UCSD-AML1 (cell line): ENCODE measurements at regions not wholly inside any gene's neighbourhood (a gene's known extent, or its start where the extent isn't known, plus 50 kb on each side); places are given as distances from the start of the nearest gene placed in this dataset.
"Not testable (repeated sequence)": the region's sequence is repeated elsewhere in the genome, so short reads cannot be mapped to it uniquely, and the experiment has no call there.

Experiments used
- DNase-seq: peaks from one replicate; lab custom pipeline; 2025; ENCODE audit not compliant: unreplicated experiment; lab: John Stamatoyannopoulos, UW

GRCh38 chr3:64438812-64439211, 213.5 kb upstream of the PRICKLE2 start:
- no peak for DNase-seq

GRCh38 chr3:64438066-64438465, 212.8 kb upstream of the PRICKLE2 start:
- no peak for DNase-seq

DNA sequence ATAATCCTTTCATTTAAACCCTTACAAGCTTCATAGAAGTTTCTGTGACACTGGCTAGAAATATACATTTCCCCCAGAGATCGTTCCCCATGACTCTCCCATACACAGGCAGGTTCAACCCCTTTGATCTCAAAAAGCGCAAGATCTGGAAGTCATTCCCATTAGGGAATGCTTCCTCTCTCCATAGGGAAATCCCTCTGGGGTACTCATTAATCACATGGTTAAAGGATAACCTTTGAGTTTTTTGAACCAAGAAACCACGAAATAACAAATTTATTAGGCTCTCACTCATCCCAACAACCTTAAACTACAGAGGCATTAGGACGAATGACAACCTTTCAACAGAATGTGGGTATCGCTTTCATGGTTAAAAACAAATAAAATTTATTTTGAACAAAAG, 211.9 kb upstream of the PRICKLE2 start:
- no peak for DNase-seq

GRCh38 chr3:64435023-64435422, 209.8 kb upstream of the PRICKLE2 start:
- not testable (repeated sequence) for DNase-seq

GRCh38 chr3:64432870-64433269, 207.6 kb upstream of the PRICKLE2 start:
- no peak for DNase-seq

DNA sequence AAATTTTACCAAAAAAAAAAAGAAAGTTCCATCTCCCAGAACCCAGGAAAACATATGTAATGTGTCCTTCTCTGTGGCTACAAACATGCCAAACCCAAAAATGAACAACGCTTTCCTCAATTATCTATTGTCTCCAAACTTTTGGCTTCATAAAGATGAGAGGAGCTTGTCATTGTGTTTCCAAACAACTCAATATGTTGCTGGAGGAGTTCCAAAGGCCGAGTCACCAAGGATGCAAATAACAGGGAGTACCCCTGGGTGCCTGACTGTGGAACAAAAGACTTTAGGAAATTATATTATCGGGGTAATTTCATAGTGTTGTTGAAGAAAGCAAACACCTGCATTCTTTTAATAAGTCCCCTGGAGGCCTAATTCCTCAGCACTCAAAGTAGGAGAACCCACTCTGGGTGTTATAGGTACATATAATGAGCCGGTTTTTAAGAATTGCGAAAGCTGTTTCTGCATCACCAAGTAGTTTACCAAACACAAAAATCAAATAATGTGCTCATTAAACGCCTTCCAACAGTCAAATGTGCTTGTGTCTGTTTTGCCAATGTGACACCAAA, 206.3 kb upstream of the PRICKLE2 start:
- DNase-seq = no peak

DNA sequence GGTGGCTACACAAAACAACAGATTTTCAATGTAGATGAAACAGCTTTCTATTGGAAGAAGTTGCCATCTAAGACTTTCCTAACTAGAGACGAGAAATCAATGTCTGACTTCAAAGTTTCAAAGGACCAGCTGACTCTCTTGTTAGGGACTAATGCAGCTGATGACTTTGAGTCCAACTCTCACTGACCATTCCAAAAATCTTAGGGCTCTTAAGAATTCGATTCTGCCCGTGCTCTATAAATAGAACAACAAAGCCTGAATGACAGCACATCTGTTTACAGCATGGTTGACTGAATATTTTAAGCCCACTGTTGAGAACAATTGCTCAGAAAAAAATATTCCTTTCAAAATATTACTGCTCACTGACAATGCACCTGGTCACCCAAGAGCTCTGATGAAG, 202.4 kb upstream of the PRICKLE2 start:
- DNase-seq = no peak

DNA sequence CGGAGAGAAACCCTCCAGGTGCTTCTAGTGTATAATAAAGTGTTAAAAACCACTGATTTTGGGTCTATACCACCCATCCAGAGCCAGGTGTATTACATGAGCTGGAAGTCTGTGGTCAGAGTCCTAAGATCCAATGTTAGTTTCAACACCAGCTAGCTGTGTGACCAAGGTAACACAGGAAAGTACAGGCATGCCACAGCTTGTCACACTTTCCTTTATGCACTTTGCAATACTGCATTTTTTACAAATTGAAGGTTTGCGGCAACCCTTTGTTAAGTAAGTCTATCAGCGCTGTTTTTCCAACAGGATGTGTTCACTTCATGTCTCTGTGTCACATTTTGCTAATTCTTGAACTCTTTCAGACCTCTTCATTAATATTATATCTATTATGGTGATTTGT, 201.3 kb upstream of the PRICKLE2 start:
- DNase-seq = no peak

DNA sequence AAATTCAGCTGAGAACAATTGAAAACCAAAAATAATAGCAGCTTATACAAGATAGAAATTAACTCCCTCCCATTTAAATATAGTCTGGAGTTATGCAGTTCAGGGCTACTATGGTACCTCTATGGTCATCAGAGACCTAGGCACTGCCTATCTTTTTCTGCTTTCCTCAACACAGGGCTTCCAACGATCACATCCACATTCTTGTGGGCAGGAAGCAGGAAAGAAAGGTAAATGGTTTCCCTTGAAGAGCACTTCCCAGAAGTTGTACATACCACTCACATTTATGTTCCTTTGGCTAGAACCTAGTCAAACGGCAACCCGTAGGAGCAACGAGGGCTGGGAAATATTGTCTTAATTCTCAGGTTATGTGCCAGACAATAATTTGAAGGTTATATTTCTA, 197.7 kb upstream of the PRICKLE2 start:
- DNase-seq = no peak

DNA sequence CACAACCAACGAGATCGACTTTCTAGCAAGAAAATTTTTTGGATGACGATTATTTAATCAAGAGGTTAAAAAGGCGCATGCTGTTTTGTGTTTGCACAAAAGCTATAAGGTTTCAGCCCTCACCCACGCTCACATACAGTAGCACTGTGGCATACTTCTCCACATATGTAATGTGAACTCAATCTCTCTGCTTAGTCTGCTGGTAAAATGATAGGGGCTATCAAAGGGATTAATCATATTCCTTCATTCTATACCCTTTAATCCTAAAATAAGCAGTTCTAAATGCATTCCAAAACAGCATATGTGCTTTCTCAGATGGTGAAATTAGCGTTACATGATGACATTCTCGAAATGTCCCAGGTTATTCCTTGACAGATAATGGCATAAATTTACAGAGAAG, 196.9 kb upstream of the PRICKLE2 start:
- DNase-seq = no peak

- DNase-seq = no peak
Measured at GRCh38 chr3:64417816-64418215, 192.6 kb upstream of the PRICKLE2 start.

DNA sequence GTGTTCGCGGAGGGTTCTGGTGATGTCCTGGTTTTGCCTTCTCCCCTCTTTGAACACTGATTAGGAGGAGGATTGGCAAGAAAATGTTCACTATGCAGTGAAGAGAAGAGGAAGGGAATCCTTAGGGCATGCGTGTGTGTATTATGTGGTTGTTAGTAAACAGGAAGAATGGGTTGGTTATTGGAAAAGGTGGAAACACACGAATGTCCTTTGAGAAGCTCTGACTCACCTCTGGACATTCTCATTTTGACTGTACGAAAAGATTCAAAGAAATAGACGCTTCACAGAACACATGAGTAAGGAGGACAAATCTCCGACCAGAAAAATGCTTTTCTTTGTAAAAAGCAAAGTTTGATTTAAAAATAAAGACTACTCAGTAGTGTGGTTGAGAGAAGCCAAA, 188.8 kb upstream of the PRICKLE2 start:
- no peak for DNase-seq

DNA sequence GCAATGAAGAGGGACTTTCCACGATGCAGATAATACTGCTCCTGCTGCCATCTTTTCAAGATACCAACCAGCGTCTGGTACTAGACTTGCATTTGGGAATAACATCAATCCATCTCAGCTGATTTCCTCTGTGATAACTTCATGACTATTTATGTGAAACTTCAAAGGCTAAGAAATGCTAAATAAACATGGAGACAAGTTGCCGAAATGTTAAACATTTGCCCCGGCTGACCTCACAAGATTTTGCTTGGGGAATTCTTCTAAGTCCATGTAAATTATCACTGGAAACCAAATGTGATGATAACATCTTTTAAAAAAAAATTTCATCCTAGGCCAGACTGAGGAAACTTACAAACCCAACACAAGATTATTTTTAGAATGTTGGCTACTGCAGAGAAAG, 185.8 kb upstream of the PRICKLE2 start:
- no peak for DNase-seq

DNA sequence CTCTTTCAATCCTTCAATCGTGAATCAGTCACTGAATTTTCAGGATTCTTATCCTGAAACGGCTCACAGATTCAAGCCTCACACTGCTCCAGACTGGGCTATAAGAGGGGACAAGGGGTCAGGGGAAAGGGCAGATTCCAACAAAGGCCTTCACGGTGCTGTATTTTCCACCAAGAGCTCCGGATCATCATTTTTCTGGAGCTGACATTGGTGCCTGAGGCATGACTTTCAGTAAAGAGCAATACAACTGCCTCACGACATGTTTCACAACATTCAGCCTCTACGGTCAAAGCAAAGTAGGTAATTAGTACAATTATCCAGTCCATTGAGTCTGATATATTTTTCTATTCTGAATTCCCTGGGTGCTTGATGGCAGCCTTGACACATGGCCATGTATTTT, 185.0 kb upstream of the PRICKLE2 start:
- DNase-seq = no peak

GRCh38 chr3:64408770-64409169, 183.5 kb upstream of the PRICKLE2 start:
- no peak for DNase-seq

DNA sequence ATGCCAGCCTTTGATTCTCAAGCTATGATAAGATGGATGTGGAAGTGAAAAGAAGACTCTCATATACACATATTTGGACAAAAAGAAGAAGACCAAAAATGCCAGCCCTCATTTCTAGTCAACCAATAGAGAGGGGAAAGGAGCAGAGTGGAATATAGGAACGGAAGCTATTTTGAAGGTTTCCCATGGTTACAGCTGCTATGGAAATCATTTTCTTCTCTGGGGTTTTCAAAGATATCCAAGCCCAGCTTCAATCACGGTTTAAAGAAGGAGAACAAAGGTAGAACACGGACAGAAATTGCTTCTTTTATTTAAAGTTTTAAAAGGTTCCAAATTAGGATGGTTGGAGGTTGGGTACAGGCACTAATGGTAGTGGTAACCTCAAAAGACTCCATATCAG, 181.0 kb upstream of the PRICKLE2 start:
- no peak for DNase-seq

DNA sequence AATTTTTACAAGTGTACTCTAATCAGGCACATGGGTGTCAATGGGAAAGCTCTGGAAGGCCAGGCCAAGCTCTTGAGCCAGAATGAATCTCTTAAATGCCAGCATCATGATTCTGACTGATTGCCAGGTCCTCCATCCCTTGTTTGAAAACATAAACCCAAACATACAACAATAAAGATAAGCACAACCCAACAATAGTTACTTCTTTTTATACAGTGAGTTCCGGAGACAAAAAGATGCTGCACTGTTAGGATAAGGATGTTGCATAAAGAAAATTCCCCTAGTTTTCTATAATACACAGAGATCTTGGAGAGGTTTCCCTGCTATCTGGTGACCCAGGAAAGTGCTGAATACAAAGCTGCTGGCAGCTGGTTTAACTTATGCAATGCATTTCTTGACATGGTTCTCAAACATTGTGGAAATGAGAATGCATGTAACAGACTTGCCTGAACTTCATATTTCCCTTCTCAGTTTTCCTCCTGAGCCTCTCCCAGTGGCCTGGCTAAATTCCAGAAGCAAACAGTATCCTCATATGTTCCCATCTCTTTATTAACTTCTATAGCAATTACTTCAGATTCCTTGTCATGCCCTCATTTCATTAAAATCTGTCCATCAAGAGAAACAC, 180.1 kb upstream of the PRICKLE2 start:
- DNase-seq = no peak

- no peak for DNase-seq
Measured at GRCh38 chr3:64400706-64401105, 175.4 kb upstream of the PRICKLE2 start.

DNA sequence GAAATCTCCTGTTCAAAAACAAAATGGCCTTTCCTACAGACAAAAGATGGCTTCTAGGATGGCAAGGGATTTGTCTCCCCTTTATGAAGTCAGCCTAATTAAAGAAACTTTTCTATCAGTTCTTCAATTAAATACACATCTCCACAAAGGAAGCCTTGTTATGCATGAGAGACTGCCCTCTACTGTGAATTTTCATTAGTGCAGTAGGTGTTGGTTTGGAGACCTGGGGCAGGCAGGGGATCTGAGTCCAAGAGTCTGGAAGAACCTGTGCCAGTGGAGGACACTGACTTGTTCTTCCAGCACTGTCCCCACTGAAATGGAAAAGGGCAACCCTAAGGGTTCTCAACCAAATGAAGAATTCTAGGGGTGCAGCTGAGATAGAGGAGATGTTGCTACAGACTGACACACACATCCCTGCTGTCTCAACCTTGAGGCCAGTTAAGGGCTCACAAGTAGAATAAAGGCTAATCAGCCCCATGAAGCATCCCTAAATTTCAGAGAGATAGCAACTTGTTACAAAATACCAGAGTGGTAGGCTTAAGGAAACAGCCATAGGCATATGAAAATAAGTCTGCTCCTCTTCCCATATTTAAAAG, 174.0 kb upstream of the PRICKLE2 start:
- no peak for DNase-seq

DNA sequence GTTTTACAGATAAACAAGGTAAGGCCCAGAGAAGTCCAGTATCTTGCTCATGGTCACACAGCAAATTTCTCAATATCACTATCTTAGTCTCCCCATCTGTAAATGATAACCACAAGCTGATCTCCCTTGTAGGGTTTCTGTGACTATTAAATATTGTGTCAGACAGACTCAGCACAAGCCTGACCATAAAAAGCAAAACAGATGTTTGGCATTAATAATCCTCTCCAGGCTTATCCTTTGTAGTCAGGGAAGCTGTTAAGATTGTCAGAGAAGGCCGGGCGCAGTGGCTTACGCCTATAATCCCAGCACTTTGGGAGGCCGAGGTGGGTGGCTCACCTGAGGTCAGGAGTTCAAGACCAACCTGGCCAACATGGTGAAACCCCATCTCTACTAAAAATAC, 173.2 kb upstream of the PRICKLE2 start:
- DNase-seq = no peak

DNA sequence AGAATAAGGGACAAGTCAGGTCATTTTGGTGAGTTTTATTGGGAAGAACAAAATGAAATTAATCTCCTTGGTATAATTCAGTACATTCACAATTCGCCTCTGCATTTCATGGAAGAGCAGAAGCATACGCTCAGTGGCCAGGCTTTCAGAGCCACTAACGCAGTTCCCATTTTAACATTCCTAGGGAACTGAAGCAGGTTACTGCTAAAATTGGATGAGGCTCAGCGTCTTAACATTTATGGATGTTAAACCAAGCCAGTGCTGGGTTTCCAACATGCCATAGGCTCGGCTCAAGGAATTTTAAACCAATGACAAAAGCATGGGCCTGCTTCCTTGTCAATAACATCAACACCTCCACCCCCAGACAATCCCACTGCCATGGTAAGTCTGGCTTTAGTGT, 172.7 kb upstream of the PRICKLE2 start:
- DNase-seq = no peak

GRCh38 chr3:64397573-64397972, 172.3 kb upstream of the PRICKLE2 start:
- no peak for DNase-seq

GRCh38 chr3:64395490-64395889, 170.2 kb upstream of the PRICKLE2 start:
- DNase-seq = no peak
